HepG2 (cell line): ENCODE measurements at regions not wholly inside any gene's neighbourhood (a gene's known extent, or its start where the extent isn't known, plus 50 kb on each side); places are given as distances from the start of the nearest gene placed in this dataset.

Experiments
- ATAC-seq: fragments of 200-7000 bp; cut with Tn5 transposase; 3 replicates; pipeline ENCODE4 v1.9.1; 2020; ENCODE audit warnings: mild to moderate bottlenecking, moderate library complexity
- BruUV-seq: library from RNA; stranded (reverse); fragments of 400-500 nt; replicated peaks from 2 replicates; lab custom pipeline; 2021; lab: Mats Ljungman, UMichigan
- CTCF ChIA-PET: fragments of 300-600 bp; formaldehyde crosslinking; extraction: SDS; loops from one replicate; lab custom pipeline; 2021; ENCODE audit warnings: low total read pairs, inconsistent platforms, low intra/inter-chr PET ratio; lab: Yijun Ruan, JAX
- POLR2A ChIA-PET: fragments of 350-600 bp; sonication (Branson Sonifier 250); formaldehyde crosslinking; loops from one replicate; lab custom pipeline; 2020; ENCODE audit warnings: antibody characterized with exemption, inconsistent platforms; lab: Yijun Ruan, JAX
- DNase-seq: peaks from one replicate; pipeline ENCODE4 v3.0.0-alpha.2; 2015; ENCODE audit warnings: low spot score
- FAIRE-seq: peaks from 3 replicates; lab custom pipeline; 2011; peaks lifted over from hg19 to GRCh38; lab: Jason Lieb, UNC
- H2AFZ ChIP-seq: one replicate; pipeline ENCODE4 v1.6.1; 2011; ENCODE audit warnings: low read length, inconsistent platforms
- H3K27ac ChIP-seq: fragments of 300-600 bp; 3 replicates; pipeline ENCODE4 v1.8.0; 2011; ENCODE audit warnings: mixed run types, mild to moderate bottlenecking, mixed read lengths, low read length, inconsistent platforms; ENCODE audit not compliant: insufficient read depth; ENCODE audit errors: extremely low read length
- H3K27me3 ChIP-seq, 2 experiments: fragments of 200-600 bp in 1 of 2; 2 replicates in 1 of 2; 3 replicates in 1 of 2; pipeline versions ENCODE4 v1.6.0 to v1.8.0; 2011; ENCODE audit warnings: low read length in 2 of 2, mild to moderate bottlenecking in 2 of 2, moderate library complexity in 2 of 2, inconsistent platforms in 1 of 2; ENCODE audit not compliant: insufficient read depth in 2 of 2, control insufficient read depth in 1 of 2
- H3K36me3 ChIP-seq, 2 experiments: fragments of 200-600 bp in 1 of 2; replicated peaks in 1 of 2; 2 replicates in 1 of 2; 3 replicates in 1 of 2; pipeline versions ENCODE4 v1.5.1 to v1.8.0; 2011; ENCODE audit warnings: low read length in 2 of 2, inconsistent platforms in 1 of 2; ENCODE audit not compliant: insufficient read depth in 2 of 2, control insufficient read depth in 1 of 2
- H3K4me1 ChIP-seq: 2 replicates; pipeline ENCODE4 v1.5.1; 2012; ENCODE audit warnings: low read length, inconsistent platforms; ENCODE audit not compliant: insufficient read depth
- H3K4me2 ChIP-seq: 2 replicates; pipeline ENCODE4 v1.6.0; 2011; ENCODE audit warnings: low read depth, low read length, inconsistent platforms
- H3K4me3 ChIP-seq, 3 experiments: fragments of 200-600 bp in 1 of 3; sonication (generic), shearing (Covaris generic) in 1 of 3; replicated peaks in 1 of 3; 2 replicates each; pipeline ENCODE4 v1.5.1; 2011 to 2016; ENCODE audit warnings: low read length in 3 of 3, inconsistent platforms in 2 of 3, low read depth in 2 of 3, mild to moderate bottlenecking in 2 of 3, control low read depth in 1 of 3, mixed read lengths in 1 of 3; ENCODE audit not compliant: insufficient read depth in 1 of 3
- H3K79me2 ChIP-seq: one replicate; pipeline ENCODE4 v1.6.1; 2011; ENCODE audit warnings: low read length, inconsistent platforms; ENCODE audit not compliant: insufficient read depth
- H3K9ac ChIP-seq: 2 replicates; pipeline ENCODE4 v1.6.0; 2011; ENCODE audit warnings: mild to moderate bottlenecking, low read depth, low read length, inconsistent platforms; ENCODE audit not compliant: insufficient read depth
- H3K9me3 ChIP-seq: 2 replicates; pipeline ENCODE4 v1.5.1; 2012; ENCODE audit warnings: mild to moderate bottlenecking, low read length
- H4K20me1 ChIP-seq: 2 replicates; pipeline ENCODE4 v1.6.0; 2011; ENCODE audit warnings: inconsistent platforms, mild to moderate bottlenecking, low read length, moderate library complexity; ENCODE audit not compliant: insufficient read depth
- CBFB ChIP-seq: sonication (generic); formaldehyde crosslinking; IDR thresholded peaks from 2 replicates; pipeline ENCODE4 v1.4.0; 2020; ENCODE audit warnings: missing genetic modification reagents
- FOSL1 ChIP-seq: sonication (generic); formaldehyde crosslinking; IDR thresholded peaks from 2 replicates; pipeline ENCODE4 v1.9.0; 2021; ENCODE audit warnings: missing genetic modification reagents, borderline replicate concordance
- GABPB1 ChIP-seq: IDR thresholded peaks from 2 replicates; pipeline ENCODE4 v1.6.1; 2016; ENCODE audit warnings: mild to moderate bottlenecking, missing genetic modification reagents, moderate library complexity, missing compliant biosample characterization
- MED13 ChIP-seq: sonication (generic); formaldehyde crosslinking; IDR thresholded peaks from 2 replicates; pipeline ENCODE4 v1.5.0; 2020; ENCODE audit warnings: missing genetic modification reagents
- NKX3-1 ChIP-seq: sonication (generic); formaldehyde crosslinking; IDR thresholded peaks from 2 replicates; pipeline ENCODE4 v1.5.0; 2020; ENCODE audit warnings: missing genetic modification reagents
- REXO4 ChIP-seq: sonication (generic); formaldehyde crosslinking; IDR thresholded peaks from 2 replicates; pipeline ENCODE4 v1.8.0; 2022; ENCODE audit warnings: missing genetic modification reagents, mild to moderate bottlenecking, borderline replicate concordance
- SOX5 ChIP-seq: IDR thresholded peaks from 2 replicates; pipeline ENCODE4 v1.6.1; 2016; ENCODE audit warnings: borderline replicate concordance
- TAF15 ChIP-seq: fragments of 200-400 bp; formaldehyde crosslinking; IDR thresholded peaks from one replicate; pipeline ENCODE4 v1.6.1; 2018; ENCODE audit warnings: mild to moderate bottlenecking, low read depth, low read length; ENCODE audit not compliant: poor library complexity, severe bottlenecking
- TOE1 ChIP-seq: sonication (generic); formaldehyde crosslinking; IDR thresholded peaks from 2 replicates; pipeline ENCODE4 v1.4.0; 2020; ENCODE audit warnings: mild to moderate bottlenecking, missing genetic modification reagents
- ZFP36L1 ChIP-seq: sonication (generic); formaldehyde crosslinking; IDR thresholded peaks from 2 replicates; pipeline ENCODE4 v1.8.0; 2022; ENCODE audit warnings: mild to moderate bottlenecking, missing genetic modification reagents, moderate library complexity
- ZFP82 ChIP-seq: sonication (generic); formaldehyde crosslinking; IDR thresholded peaks from 2 replicates; pipeline ENCODE4 v1.5.1; 2020; ENCODE audit warnings: mild to moderate bottlenecking, missing genetic modification reagents, borderline replicate concordance
- ZNF136 ChIP-seq: sonication (generic); formaldehyde crosslinking; IDR thresholded peaks from 2 replicates; pipeline ENCODE4 v1.8.1; 2022; ENCODE audit warnings: low read depth, mild to moderate bottlenecking, moderate library complexity, missing genetic modification reagents
- ZNF3 ChIP-seq: IDR thresholded peaks from 2 replicates; pipeline ENCODE4 v1.7.0; 2017; ENCODE audit warnings: inconsistent platforms
- ZNF567 ChIP-seq: sonication (generic); formaldehyde crosslinking; IDR thresholded peaks from 2 replicates; pipeline ENCODE4 v1.8.1; 2023; ENCODE audit warnings: mild to moderate bottlenecking, missing genetic modification reagents, borderline replicate concordance
- ZNF652 ChIP-seq: IDR thresholded peaks from 2 replicates; pipeline ENCODE4 v1.6.1; 2016; ENCODE audit warnings: low read depth, borderline replicate concordance
- ZNF816 ChIP-seq: sonication (generic); formaldehyde crosslinking; IDR thresholded peaks from 2 replicates; pipeline ENCODE4 v1.8.0; 2022; ENCODE audit warnings: missing genetic modification reagents, mild to moderate bottlenecking, borderline replicate concordance
- ZNF839 ChIP-seq: sonication (generic); formaldehyde crosslinking; IDR thresholded peaks from 2 replicates; pipeline ENCODE4 v1.4.0; 2020; ENCODE audit warnings: missing genetic modification reagents, mild to moderate bottlenecking, borderline replicate concordance
- WGBS: methylation state at CpG from one replicate; pipeline ENCODE4 v1.1.6; 2017; ENCODE audit warnings: low lambda C conversion rate; 5-methylcytosine and 5-hydroxymethylcytosine counted together
- in situ Hi-C: cut with HindIII; loops from 2 replicates; pipeline ENCODE4 v1.10.0; 2017; ENCODE audit warnings: low pct_unique_long_range_greater_than_20kb; ENCODE audit not compliant: extremely low pct_ligation_motif_present
- intact Hi-C: fragments of 100-400 bp; cut with micrococcal nuclease; formaldehyde crosslinking; loops from one replicate; pipeline ENCODE4 v1.10.0; 2022; ENCODE audit not compliant: unreplicated experiment
- TF ChIP-seq, protein P1 (sequence below): sonication (generic); formaldehyde crosslinking; IDR thresholded peaks from 2 replicates; pipeline ENCODE4 v1.5.0; 2020; ENCODE audit warnings: mild to moderate bottlenecking, missing genetic modification reagents
- TF ChIP-seq, protein P2 (sequence below): sonication (generic); formaldehyde crosslinking; IDR thresholded peaks from 2 replicates; pipeline ENCODE4 v1.4.0; 2020; ENCODE audit warnings: missing genetic modification reagents

DNA sequence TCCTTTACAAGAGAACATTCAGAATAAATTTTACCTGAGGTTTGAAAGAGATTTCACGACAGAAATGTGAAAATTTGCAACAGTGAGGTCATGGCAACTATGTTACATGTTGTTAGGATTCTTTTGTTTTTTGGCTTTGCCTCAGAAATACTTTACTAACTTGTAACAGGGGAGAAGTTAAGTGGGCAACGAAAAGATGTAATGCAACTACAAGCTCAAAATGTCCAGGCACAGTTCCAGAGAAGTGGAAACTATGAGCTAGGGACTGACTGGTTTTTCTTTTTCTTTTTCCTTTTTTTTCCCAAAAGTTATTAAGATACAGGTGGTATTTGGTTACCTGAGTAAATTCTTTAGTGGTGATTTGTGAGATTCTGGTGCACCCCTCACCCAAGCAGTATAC is 111.5 kb upstream of the PPP2R3A start (continued):
- no peak for TF ChIP-seq ZNF816 (CRISPR knock-in tag)
- no peak for TF ChIP-seq ZNF839 (CRISPR knock-in tag)
- no peak for TF ChIP-seq SOX5 (CRISPR knock-in tag)
- no peak for TF ChIP-seq ZNF652

DNA sequence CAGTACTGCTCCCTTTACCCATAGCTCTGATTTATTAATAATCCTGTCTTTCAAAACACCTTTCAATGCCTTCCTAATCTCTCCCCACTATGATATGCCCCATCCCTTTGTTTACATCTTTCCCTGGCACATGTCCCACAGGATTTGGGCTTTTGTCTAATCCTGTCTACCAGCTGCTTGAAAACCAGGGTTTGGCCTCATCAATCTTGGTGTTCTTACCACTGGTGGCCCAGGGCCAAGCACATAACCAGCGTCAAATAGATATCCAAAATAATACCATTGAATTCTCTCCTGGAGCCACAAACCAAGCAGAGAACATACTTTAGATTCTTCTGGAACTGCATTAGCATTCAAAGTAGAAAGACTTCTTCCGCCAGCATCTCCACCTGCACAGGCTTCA is 104.8 kb upstream of the PPP2R3A start:
- no peak overlapping the region for H3K9ac ChIP-seq
- no peaks in the 10 kb centered on the region for H3K79me2 ChIP-seq
- ChIA-PET CTCF (no interaction called here), POLR2A (no interaction called here)
- no peaks in the 10 kb centered on the region for H3K4me1 ChIP-seq
- TF ChIP-seq FOSL1 (CRISPR knock-in tag) = no peak
- no peak for TF ChIP-seq GABPB1
- TF ChIP-seq, protein P1, sequence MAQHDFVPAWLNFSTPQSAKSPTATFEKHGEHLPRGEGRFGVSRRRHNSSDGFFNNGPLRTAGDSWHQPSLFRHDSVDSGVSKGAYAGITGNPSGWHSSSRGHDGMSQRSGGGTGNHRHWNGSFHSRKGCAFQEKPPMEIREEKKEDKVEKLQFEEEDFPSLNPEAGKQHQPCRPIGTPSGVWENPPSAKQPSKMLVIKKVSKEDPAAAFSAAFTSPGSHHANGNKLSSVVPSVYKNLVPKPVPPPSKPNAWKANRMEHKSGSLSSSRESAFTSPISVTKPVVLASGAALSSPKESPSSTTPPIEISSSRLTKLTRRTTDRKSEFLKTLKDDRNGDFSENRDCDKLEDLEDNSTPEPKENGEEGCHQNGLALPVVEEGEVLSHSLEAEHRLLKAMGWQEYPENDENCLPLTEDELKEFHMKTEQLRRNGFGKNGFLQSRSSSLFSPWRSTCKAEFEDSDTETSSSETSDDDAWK = no peak
- no peak for TF ChIP-seq MED13 (CRISPR knock-in tag)
- no peak for TF ChIP-seq ZNF567 (CRISPR knock-in tag)
- TF ChIP-seq REXO4 (CRISPR knock-in tag) = no peak
- no peak for TF ChIP-seq ZFP36L1 (CRISPR knock-in tag)
- no peak for TF ChIP-seq ZNF3 (CRISPR knock-in tag)
- TF ChIP-seq ZFP82 = no peak
- no peak for TF ChIP-seq NKX3-1 (CRISPR knock-in tag)
- TF ChIP-seq CBFB (CRISPR knock-in tag) = no peak
- TF ChIP-seq, protein P2, sequence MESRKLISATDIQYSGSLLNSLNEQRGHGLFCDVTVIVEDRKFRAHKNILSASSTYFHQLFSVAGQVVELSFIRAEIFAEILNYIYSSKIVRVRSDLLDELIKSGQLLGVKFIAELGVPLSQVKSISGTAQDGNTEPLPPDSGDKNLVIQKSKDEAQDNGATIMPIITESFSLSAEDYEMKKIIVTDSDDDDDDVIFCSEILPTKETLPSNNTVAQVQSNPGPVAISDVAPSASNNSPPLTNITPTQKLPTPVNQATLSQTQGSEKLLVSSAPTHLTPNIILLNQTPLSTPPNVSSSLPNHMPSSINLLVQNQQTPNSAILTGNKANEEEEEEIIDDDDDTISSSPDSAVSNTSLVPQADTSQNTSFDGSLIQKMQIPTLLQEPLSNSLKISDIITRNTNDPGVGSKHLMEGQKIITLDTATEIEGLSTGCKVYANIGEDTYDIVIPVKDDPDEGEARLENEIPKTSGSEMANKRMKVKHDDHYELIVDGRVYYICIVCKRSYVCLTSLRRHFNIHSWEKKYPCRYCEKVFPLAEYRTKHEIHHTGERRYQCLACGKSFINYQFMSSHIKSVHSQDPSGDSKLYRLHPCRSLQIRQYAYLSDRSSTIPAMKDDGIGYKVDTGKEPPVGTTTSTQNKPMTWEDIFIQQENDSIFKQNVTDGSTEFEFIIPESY (CRISPR knock-in tag) = no peak
- no peak for TF ChIP-seq TAF15
- no peak for TF ChIP-seq TOE1 (CRISPR knock-in tag)
- TF ChIP-seq ZNF136 (CRISPR knock-in tag) = no peak
- H3K4me2 ChIP-seq = no peak overlapping the region
- no peaks in the 10 kb centered on the region for H4K20me1 ChIP-seq
- H2AFZ ChIP-seq = no peak overlapping the region
- no TSS peak for BruUV-seq
- no peaks in the 10 kb centered on the region for H3K9me3 ChIP-seq
- no peak overlapping the region for H3K4me3 ChIP-seq
- no peaks in the 10 kb centered on the region for H3K27me3 ChIP-seq
- 20% methylated on average over 2 of the region's 2 CpGs for WGBS
- H3K27ac ChIP-seq = no peak overlapping the region
- intact Hi-C loops = no loop called here
- FAIRE-seq = no peak
- in situ Hi-C loops = no loop called here
- no peak for ATAC-seq
- DNase-seq = no peak
- H3K36me3 ChIP-seq = no peaks in the 10 kb centered on the region
